GM15510 (cell line): ENCODE measurements at regions not wholly inside any gene's neighbourhood (a gene's known extent, or its start where the extent isn't known, plus 50 kb on each side); places are given as distances from the start of the nearest gene placed in this dataset.

Experiments
- POLR2A ChIP-seq: IDR thresholded peaks from 3 replicates; pipeline ENCODE4 v1.6.1; 2011; ENCODE audit warnings: borderline replicate concordance; ENCODE audit not compliant: insufficient read length; ENCODE audit errors: extremely low read depth

- no peak for TF ChIP-seq POLR2A
These were observed 207.9 kb downstream of the ERMARD start for GRCh38 chr6:169959136-169960002.

GRCh38 chr6:169958510-169958909 lies 207.1 kb downstream of the ERMARD start:
- TF ChIP-seq POLR2A, result no peak

- no peak for TF ChIP-seq POLR2A
These were observed 206.0 kb downstream of the ERMARD start for GRCh38 chr6:169957351-169957963.

GRCh38 chr6:169956580-169956979 lies 205.2 kb downstream of the ERMARD start:
- no peak for TF ChIP-seq POLR2A

- no peak for TF ChIP-seq POLR2A
These were observed 204.5 kb downstream of the ERMARD start for GRCh38 chr6:169955731-169956437.

GRCh38 chr6:169954977-169955376 lies 203.6 kb downstream of the ERMARD start:
- TF ChIP-seq POLR2A, result no peak

- no peak for TF ChIP-seq POLR2A
These were observed 202.3 kb downstream of the ERMARD start for GRCh38 chr6:169953686-169954085.

GRCh38 chr6:169950558-169950957 lies 199.1 kb downstream of the ERMARD start:
- no peak for TF ChIP-seq POLR2A

- TF ChIP-seq POLR2A, result no peak
These were observed 198.2 kb downstream of the ERMARD start for GRCh38 chr6:169949511-169950097.

GRCh38 chr6:169946971-169947370 lies 195.5 kb downstream of the ERMARD start:
- TF ChIP-seq POLR2A, result no peak

- no peak for TF ChIP-seq POLR2A
These were observed 193.7 kb downstream of the ERMARD start for GRCh38 chr6:169945117-169945516.

- TF ChIP-seq POLR2A, result no peak
These were observed 193.0 kb downstream of the ERMARD start for GRCh38 chr6:169944415-169944814.

- TF ChIP-seq POLR2A, result no peak
These were observed 192.6 kb downstream of the ERMARD start for GRCh38 chr6:169944061-169944337.

- no peak for TF ChIP-seq POLR2A
These were observed 192.0 kb downstream of the ERMARD start for GRCh38 chr6:169943241-169944060.
